Left ventricle myocardium inferior (tissue), 1 donor: ENCODE measurements at regions not wholly inside any gene's neighbourhood (a gene's known extent, or its start where the extent isn't known, plus 50 kb on each side); places are given as distances from the start of the nearest gene placed in this dataset.
A peak's percentile ranks its signal among the peaks of the same experiment; 100 is the strongest.

Experiments
- DNase-seq: peaks from one replicate; pipeline ENCODE4 v3.0.0-alpha.2; 2020
- H3K27ac ChIP-seq: fragments of 200-600 bp; replicated peaks from 2 replicates; pipeline ENCODE4 v1.8.0; 2021
- H3K27me3 ChIP-seq: fragments of 200-600 bp; 2 replicates; pipeline ENCODE4 v1.8.0; 2021; ENCODE audit warnings: low read depth
- H3K36me3 ChIP-seq: fragments of 200-600 bp; 2 replicates; pipeline ENCODE4 v1.8.0; 2021
- H3K4me1 ChIP-seq: fragments of 200-600 bp; 2 replicates; pipeline ENCODE4 v1.8.0; 2021
- H3K4me3 ChIP-seq: fragments of 200-600 bp; 2 replicates; pipeline ENCODE4 v1.8.0; 2021; ENCODE audit warnings: mild to moderate bottlenecking, moderate library complexity
- H3K9me3 ChIP-seq: fragments of 200-600 bp; replicated peaks from 2 replicates; pipeline ENCODE4 v1.8.0; 2021
- CTCF ChIP-seq: fragments of 200-600 bp; IDR thresholded peaks from 2 replicates; pipeline ENCODE4 v1.8.0; 2021; ENCODE audit warnings: antibody characterized with exemption, mild to moderate bottlenecking, borderline replicate concordance
- intact Hi-C: fragments of 100-400 bp; cut with micrococcal nuclease; formaldehyde crosslinking; loops from one replicate; pipeline ENCODE4 v1.11.0; 2022
- donor health status: DM: no; HTN: yes; CAD: no; lungs with severe emphysema.

- Histone ChIP-seq H3K4me1 (no peaks in the 10 kb centered on the region), H3K27ac (no peak overlapping the region), H3K36me3 (no peaks in the 10 kb centered on the region), H3K4me3 (no peak overlapping the region), H3K27me3 (no peaks in the 10 kb centered on the region), H3K9me3 (no peaks in the 10 kb centered on the region)
- intact Hi-C loops: no loop called here
- TF ChIP-seq CTCF: no peak
- no peak for DNase-seq
Measured at GRCh38 chr16:63737633-63738032, 1384.2 kb downstream of the CDH11 start.

- DNase-seq: no peak
- Histone ChIP-seq H3K36me3 (no peaks in the 10 kb centered on the region), H3K27ac (no peak overlapping the region), H3K27me3 (no peaks in the 10 kb centered on the region), H3K4me1 (no peaks in the 10 kb centered on the region), H3K9me3 (no peaks in the 10 kb centered on the region), H3K4me3 (no peak overlapping the region)
- intact Hi-C loops: no loop called here
- TF ChIP-seq CTCF: no peak
Measured at GRCh38 chr16:63735456-63735855, 1386.4 kb downstream of the CDH11 start.

- Histone ChIP-seq H3K4me1 (no peaks in the 10 kb centered on the region), H3K4me3 (no peak overlapping the region), H3K27ac (no peak overlapping the region), H3K9me3 (no peaks in the 10 kb centered on the region), H3K27me3 (no peaks in the 10 kb centered on the region), H3K36me3 (no peaks in the 10 kb centered on the region)
- intact Hi-C loops: no loop called here
- peak; percentile 33 for TF ChIP-seq CTCF
- DNase-seq: no peak
Measured at GRCh38 chr16:63720848-63721247, 1401.0 kb downstream of the CDH11 start.

- Histone ChIP-seq H3K27me3 (no peaks in the 10 kb centered on the region), H3K36me3 (no peaks in the 10 kb centered on the region), H3K9me3 (no peaks in the 10 kb centered on the region), H3K4me1 (no peaks in the 10 kb centered on the region), H3K27ac (no peak overlapping the region), H3K4me3 (no peak overlapping the region)
- DNase-seq: no peak
- intact Hi-C loops: no loop called here
- no peak for TF ChIP-seq CTCF
Measured at GRCh38 chr16:63719926-63720325, 1401.9 kb downstream of the CDH11 start.

GRCh38 chr16:63717806-63718205, 1404.1 kb downstream of the CDH11 start:
- no peak overlapping the region for H3K4me3 ChIP-seq
- H3K27me3 ChIP-seq: no peaks in the 10 kb centered on the region
- intact Hi-C loops: no loop called here
- H3K27ac ChIP-seq: no peak overlapping the region
- no peak for TF ChIP-seq CTCF
- no peaks in the 10 kb centered on the region for H3K4me1 ChIP-seq
- no peaks in the 10 kb centered on the region for H3K36me3 ChIP-seq
- DNase-seq: no peak
- H3K9me3 ChIP-seq: no peaks in the 10 kb centered on the region

- no peak for DNase-seq
- intact Hi-C loops: no loop called here
- Histone ChIP-seq H3K27ac (no peak overlapping the region), H3K27me3 (no peaks in the 10 kb centered on the region), H3K9me3 (no peaks in the 10 kb centered on the region), H3K4me1 (no peaks in the 10 kb centered on the region), H3K4me3 (no peak overlapping the region), H3K36me3 (no peaks in the 10 kb centered on the region)
- TF ChIP-seq CTCF: no peak
Measured at GRCh38 chr16:63714876-63715275, 1407.0 kb downstream of the CDH11 start.
